HG03520 (cell line): ENCODE measurements at regions not wholly inside any gene's neighbourhood (a gene's known extent, or its start where the extent isn't known, plus 50 kb on each side); places are given as distances from the start of the nearest gene placed in this dataset.
"Not testable (repeated sequence)": the region's sequence is repeated elsewhere in the genome, so short reads cannot be mapped to it uniquely, and the experiment has no call there.

ENCODE experiments used
- ATAC-seq: cut with Tn5 transposase; IDR thresholded peaks from one replicate; pipeline ENCODE4 v1.9.1; 2021; ENCODE audit warnings: mild to moderate bottlenecking, moderate library complexity; ENCODE audit not compliant: unreplicated experiment

- no peak for ATAC-seq
Measured at GRCh38 chr6:3920321-3920720, 71.1 kb downstream of the FAM50B start.

DNA sequence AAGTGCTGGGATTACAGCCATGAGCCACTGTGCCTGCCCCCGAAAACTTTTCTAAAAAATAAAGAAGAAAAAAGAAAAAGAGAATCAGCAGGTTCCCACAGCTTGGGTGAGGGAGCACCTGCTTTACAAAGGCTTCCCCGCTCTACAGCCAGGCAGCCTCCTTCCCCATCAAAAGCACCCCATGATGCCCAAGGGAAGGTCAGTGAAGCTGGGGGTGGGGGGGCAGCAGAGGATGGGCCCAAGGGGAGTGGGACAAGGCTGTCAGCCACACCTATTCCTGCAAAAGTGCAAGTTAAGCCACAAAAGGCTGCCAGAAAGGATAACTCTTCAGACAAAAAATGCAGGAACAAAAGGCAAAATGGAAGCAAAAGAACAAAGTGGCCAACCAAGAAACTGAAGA lies 72.5 kb downstream of the FAM50B start:
- no peak for ATAC-seq

DNA sequence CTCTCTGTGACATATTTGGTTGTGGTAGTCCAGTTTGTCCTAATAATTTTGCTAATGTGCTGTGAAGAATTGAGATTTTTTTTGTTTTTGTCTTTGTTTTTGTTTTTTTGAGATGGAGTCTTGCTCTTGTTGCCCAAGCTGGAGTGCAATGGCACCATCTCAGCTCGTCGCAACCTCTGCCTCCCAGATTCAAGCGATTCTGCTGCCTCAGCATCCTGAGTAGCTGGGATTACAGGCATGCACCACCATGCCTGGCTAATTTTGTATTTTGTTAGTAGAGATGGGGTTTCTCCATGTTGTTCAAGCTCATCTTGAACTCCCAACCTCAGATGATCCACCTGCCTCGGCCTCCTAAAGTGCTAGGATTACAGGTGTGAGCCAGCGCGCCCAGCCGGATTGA lies 73.4 kb downstream of the FAM50B start:
- ATAC-seq: not testable (repeated sequence)

GRCh38 chr6:3925223-3926149 lies 76.3 kb downstream of the FAM50B start:
- not testable (repeated sequence) for ATAC-seq

GRCh38 chr6:3926150-3926482 lies 76.9 kb downstream of the FAM50B start:
- ATAC-seq: no peak

- ATAC-seq: no peak
Measured at GRCh38 chr6:3928111-3928510, 78.9 kb downstream of the FAM50B start.

DNA sequence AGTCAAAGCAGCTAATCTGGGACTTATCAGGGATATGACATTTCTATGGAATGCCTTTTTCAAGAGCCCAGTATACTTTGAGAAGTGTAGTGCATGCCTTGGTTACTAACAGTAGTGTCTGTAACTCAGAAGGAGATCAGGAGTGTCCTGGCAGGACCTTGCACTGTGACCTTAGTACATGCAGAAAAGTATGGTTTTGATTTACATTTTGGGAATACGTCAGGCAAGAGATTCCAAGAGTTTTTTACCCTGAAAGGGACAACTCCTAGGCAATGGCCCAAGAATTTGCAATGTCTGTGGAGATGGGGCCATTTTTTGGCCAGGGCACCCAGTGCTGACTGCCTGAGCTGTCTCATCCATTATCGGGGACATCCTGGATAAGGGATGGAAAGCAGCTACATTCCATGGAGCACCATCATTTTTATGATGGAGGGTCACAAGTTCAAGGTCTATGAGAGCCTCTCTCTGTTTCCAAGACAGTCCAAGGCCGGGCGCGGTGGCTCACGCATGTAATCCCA lies 80.2 kb downstream of the FAM50B start:
- ATAC-seq: no peak

GRCh38 chr6:3937438-3937837 lies 88.3 kb downstream of the FAM50B start:
- ATAC-seq: no peak

- no peak for ATAC-seq
Measured at GRCh38 chr6:3938715-3939367, 89.7 kb downstream of the FAM50B start.

DNA sequence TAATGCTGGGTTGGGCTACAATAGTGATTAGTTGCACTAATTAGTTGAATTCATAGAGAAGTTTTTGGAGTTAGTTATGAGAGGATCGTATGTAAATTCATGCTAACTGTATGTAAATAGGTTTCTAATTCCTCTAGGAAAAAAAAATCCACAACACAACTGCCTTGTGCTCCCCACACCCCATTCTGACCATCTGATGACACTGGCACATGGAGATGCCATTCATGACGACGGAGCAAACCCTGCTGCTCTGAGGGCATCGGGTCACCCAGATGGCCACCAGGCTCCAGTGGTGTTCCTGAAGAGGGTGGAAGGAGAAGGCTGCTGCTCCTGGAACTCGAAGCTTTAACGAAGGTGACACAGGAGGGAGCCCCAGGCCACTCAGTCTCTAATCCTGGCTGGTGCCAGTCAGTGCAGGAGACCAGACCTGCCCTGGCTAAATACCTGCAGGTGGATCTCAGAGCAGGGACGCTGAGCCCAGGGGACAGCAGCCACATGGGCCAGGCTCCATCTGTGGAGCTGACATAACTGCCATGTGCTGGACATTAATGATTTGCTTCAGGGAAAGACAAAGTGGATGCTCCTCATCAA lies 90.3 kb downstream of the FAM50B start:
- ATAC-seq: no peak

DNA sequence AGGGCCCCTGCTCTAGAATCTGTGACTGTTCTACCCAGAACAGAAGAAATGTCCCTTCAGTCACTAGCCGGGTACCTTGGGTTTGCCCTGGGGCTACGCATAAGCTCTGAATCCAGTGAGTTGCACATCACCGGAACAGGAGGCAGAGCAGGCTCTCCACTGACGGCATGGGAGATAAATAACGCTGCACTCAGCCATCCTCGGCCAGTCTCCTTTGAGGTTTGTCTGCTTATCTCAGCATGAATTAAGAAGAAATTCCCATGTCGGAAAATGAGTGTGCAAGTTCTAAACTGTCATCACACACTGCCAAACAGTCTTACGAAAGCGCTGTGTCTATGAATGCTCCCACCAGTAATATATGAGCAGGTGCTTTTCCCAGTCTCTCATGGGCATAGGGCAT lies 90.8 kb downstream of the FAM50B start:
- ATAC-seq: no peak

GRCh38 chr6:3940703-3941102 lies 91.5 kb downstream of the FAM50B start:
- ATAC-seq: no peak

GRCh38 chr6:3943331-3943765 lies 94.2 kb downstream of the FAM50B start:
- no peak for ATAC-seq

DNA sequence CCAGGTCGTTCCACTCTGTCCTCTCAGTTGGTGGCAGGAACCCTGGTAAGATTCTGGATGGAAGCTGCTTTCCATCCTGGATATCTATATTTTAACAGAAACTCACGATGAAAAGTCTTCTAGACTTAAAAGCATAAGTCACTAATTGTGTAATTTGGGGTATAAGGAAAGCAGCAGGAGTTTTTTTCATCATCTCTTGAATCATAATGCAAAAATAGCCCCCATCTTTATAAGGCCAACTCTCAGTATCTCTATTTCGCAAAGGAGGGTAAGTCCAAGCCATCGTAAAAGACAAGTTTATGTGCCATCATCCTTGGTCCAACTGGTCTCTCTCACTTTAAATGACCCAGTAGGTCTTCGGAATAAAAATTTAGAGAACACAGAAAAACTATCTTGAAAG lies 95.1 kb downstream of the FAM50B start:
- no peak for ATAC-seq

DNA sequence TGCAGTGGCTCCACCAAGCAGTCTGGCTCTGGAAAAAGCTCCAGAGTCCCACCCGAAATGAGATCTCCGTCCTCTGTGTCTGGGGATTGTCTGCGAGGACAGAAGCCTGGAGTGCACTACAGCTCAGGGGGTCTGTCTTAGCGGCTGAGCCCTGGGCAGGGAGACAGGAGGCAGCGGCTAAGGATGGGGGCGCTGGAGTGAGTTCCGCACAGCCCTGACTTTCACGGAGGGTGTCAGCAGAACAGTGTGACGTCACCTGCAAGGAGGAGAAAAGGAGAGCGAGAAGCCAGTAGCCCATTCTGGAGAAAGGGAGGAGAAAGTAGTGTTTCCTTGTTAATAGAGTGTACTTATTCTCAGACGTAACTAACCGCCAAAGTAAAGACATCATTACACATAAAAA lies 97.6 kb downstream of the FAM50B start:
- ATAC-seq: no peak

DNA sequence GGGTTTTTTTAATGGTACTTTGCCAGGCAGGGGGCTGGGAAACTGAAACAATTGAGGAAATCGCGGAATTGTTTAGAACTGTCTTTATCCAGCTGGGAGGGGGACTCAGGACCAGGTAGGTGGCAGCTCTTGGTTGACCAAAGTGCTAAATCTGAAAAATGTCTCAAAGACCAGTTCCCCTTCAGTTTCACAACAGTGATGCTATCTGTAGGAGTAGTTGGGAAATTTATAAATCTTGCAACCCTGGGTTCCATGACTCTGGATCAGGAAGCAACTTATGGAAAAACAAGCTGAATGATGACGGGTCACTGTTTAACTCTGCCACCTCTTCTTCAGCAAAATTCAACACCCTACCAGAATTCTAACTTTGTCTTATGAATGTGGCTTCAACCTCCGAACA lies 99.7 kb downstream of the FAM50B start:
- no peak for ATAC-seq

- ATAC-seq: no peak
Measured at GRCh38 chr6:3949521-3949920, 100.3 kb downstream of the FAM50B start.

DNA sequence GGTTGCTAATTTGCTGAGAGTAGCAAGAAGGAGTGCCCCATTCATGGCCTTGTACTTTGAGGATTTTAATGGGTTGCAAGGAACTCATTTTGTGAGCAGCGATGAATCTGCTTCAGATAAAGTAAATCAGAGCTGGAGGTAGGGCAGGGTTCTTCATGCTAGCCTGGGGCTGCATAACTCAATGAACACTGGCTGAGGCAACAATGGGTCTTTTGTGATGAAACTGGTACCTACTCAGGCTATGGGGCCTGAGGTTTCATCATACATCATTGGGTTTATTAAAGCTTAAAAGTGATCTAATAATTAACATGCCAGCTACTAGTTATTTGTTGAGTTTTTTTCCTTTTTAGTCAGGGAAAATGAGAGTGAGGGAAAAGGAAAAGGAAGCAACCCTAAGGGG lies 106.9 kb downstream of the FAM50B start:
- ATAC-seq: no peak

DNA sequence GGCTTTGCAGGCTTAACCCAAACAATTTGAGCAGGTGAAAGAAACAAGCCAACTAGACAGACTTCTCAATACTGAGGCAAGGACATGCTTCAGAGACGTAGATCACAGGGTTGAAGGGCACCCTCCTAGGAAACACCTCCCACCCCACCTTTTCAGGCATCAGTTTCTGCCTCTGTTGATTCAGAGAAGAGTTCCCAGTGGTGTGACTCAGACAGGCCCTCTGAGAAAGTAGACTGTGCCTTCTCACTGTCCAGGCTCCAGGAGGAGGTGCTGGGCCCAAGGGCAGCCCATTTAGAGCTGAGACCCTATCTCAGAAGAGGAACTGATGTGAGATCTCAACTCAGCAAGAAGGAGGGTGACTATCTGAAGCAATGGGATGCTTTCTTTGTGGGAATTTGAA lies 108.1 kb downstream of the FAM50B start:
- no peak for ATAC-seq

DNA sequence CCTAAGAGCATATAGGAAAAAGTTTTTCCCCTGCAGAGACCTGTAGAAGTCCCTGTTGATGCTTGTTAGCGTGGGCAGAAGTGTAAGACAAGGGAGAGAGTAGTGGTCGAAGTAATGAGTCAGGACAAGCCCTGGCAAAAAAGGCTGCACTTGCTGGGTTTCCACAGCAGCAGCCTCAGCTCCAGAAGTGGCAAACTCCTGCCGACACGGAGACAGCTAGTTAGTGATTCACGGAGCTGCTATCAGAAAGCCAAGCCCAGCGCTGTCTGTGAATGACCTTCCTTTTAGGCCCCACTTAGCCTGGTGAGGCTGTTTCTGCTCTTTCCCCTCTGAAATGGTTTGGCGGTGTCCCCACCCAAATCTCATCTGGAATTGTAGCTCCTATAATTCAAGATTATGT lies 109.1 kb downstream of the FAM50B start:
- ATAC-seq: no peak

- ATAC-seq: no peak
Measured at GRCh38 chr6:3959385-3959784, 110.2 kb downstream of the FAM50B start.
